AG10803 (cell line): ENCODE measurements at regions not wholly inside any gene's neighbourhood (a gene's known extent, or its start where the extent isn't known, plus 50 kb on each side); places are given as distances from the start of the nearest gene placed in this dataset.
A peak's percentile ranks its signal among the peaks of the same experiment; 100 is the strongest.

Experiments
- DNase-seq: peaks from one replicate; pipeline ENCODE4 v3.0.0; 2010; ENCODE audit warnings: low read depth
- H3K4me3 ChIP-seq: 2 replicates; pipeline ENCODE4 v1.5.1; 2011; ENCODE audit warnings: mild to moderate bottlenecking, low read length, control low read depth
- CTCF ChIP-seq: conservative IDR thresholded peaks from 2 replicates; pipeline ENCODE4 v1.5.1; 2011; ENCODE audit warnings: mild to moderate bottlenecking, low read length, control low read depth, inconsistent platforms

GRCh38 chr6:82045965-82046756, 201.4 kb downstream of the IBTK start:
- no peak overlapping the region for H3K4me3 ChIP-seq
- TF ChIP-seq CTCF, result peak; percentile 25; the same call in 1 of the 2 replicates
- peak; percentile 92 for DNase-seq

- no peak overlapping the region for H3K4me3 ChIP-seq
- DNase-seq, result peak; percentile 68
Observed at GRCh38 chr6:82040405-82041221, 206.9 kb downstream of the IBTK start.

GRCh38 chr6:82038631-82039030, 208.9 kb downstream of the IBTK start:
- no peak for DNase-seq
- TF ChIP-seq CTCF, result no peak
- no peak overlapping the region for H3K4me3 ChIP-seq

More at GRCh38 chr6:82040405-82041221, 206.9 kb downstream of the IBTK start:
- peak; percentile 94 for TF ChIP-seq CTCF

- no peak for DNase-seq
- no peak overlapping the region for H3K4me3 ChIP-seq
- TF ChIP-seq CTCF, result no peak
Observed at GRCh38 chr6:82035526-82035925, 212.0 kb downstream of the IBTK start.

GRCh38 chr6:82033631-82034211, 213.8 kb downstream of the IBTK start:
- DNase-seq, result peak; percentile 37
- TF ChIP-seq CTCF, result no peak

GRCh38 chr6:82032444-82032843, 215.1 kb downstream of the IBTK start:
- no peak for DNase-seq
- no peak for TF ChIP-seq CTCF
- H3K4me3 ChIP-seq, result no peak overlapping the region

More at GRCh38 chr6:82033631-82034211, 213.8 kb downstream of the IBTK start:
- H3K4me3 ChIP-seq, result no peak overlapping the region
